Activated T-cell treated with anti-CD3 and anti-CD28 coated beads, Interleukin-2, amount 50 U/mL, for 72 hours (primary cell): ENCODE measurements at regions not wholly inside any gene's neighbourhood (a gene's known extent, or its start where the extent isn't known, plus 50 kb on each side); places are given as distances from the start of the nearest gene placed in this dataset.
"Not testable (repeated sequence)": the region's sequence is repeated elsewhere in the genome, so short reads cannot be mapped to it uniquely, and the experiment has no call there.

ENCODE experiments used
- ATAC-seq, 2 donors: fragments of 150-1000 bp; cut with Tn5 transposase; replicated peaks in 1 of 2; 2 replicates each; pipeline ENCODE4 v1.10.0; 2021; ENCODE audit warnings: moderate library complexity in 2 of 2, mild to moderate bottlenecking in 1 of 2
- DNase-seq, 2 donors: peaks; one replicate each; pipeline ENCODE4 v3.0.0; 2021 to 2022; ENCODE audit warnings: mixed read lengths in 1 of 2
- H3K27ac Mint-ChIP-seq: one replicate; pipeline ENCODE4 v1.8.0; 2022; ENCODE audit warnings: mild to moderate bottlenecking, moderate library complexity, mixed read lengths
- H3K27me3 Mint-ChIP-seq: one replicate; pipeline ENCODE4 v1.8.0; 2022; ENCODE audit warnings: low read depth, mixed read lengths
- H3K36me3 Mint-ChIP-seq, 2 donors: one replicate each; pipeline ENCODE4 v1.8.0; 2022; ENCODE audit warnings: mixed read lengths in 2 of 2, mild to moderate bottlenecking in 1 of 2; ENCODE audit not compliant: insufficient read depth in 2 of 2
- H3K4me1 Mint-ChIP-seq: one replicate; pipeline ENCODE4 v1.8.0; 2022; ENCODE audit warnings: low read depth, mixed read lengths
- H3K4me3 Mint-ChIP-seq, 2 donors: one replicate each; pipeline ENCODE4 v1.8.0; 2022; ENCODE audit warnings: mild to moderate bottlenecking in 2 of 2, mixed read lengths in 2 of 2, moderate library complexity in 2 of 2
- H3K9me3 Mint-ChIP-seq, 2 donors: one replicate each; pipeline ENCODE4 v1.8.0; 2022; ENCODE audit warnings: mixed read lengths in 2 of 2

DNA sequence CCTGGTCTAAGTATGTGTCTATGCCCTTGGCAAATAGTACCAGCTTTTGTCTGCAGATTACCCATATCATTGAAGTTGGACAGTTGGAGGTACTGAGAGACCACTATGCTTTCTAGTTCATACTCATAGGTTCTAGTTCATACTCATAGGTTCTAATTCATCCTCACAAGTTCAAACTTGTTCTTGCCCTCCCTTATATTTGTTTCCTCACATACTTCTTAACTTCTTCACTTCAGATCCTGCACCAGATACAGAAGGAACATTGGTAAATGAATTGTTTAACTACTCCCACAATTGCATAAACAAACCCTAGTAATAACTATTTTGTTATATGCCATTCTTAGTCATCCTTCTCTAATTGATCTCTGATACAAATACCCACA lies 172.2 kb downstream of the SLITRK1 start:
- H3K27ac Mint-ChIP-seq = no peak overlapping the region
- no peaks in the 10 kb centered on the region for H3K36me3 Mint-ChIP-seq
- H3K4me1 Mint-ChIP-seq = no peaks in the 10 kb centered on the region
- DNase-seq (no peak), ATAC-seq (no peak)
- peaks cover 2 to 11% of the 10 kb centered on the region in 2 donors for H3K9me3 Mint-ChIP-seq
- no peaks in the 10 kb centered on the region for H3K27me3 Mint-ChIP-seq
- no peak overlapping the region for H3K4me3 Mint-ChIP-seq

DNA sequence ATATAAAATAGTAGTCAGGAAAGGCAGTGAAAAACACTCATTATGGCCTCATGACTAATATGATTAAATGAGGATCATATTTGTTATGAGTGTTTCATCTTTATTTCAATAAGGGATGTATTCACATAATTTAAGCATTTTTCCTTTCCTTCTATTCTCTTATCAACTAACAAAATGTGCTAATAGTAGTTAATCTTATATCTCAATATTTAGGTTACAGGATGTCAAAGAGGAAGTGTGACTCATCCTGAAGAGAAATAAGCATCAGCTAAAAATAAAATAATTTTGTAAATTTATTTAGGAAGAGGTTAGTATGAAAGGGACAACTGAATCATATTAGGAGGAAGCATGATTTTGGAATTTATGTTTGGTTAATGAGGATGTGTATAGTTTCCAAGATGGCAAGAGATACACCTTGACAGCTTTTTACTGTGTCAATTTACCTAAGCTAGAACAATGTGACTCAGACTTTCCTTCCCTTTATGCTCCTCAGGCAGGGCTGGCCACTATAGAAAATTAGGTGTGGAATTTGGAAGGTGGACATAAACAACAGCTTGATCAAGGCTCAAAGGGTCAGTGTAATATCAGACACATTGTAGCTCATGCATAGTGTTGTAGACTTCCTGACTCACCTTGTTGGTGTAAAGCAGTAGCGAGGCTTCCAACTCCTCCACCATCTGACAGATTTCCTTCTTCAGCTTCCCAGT lies 172.7 kb downstream of the SLITRK1 start:
- Mint-ChIP-seq H3K36me3 (no peaks in the 10 kb centered on the region), H3K9me3 (peaks cover 2 to 13% of the 10 kb centered on the region in 2 donors), H3K27ac (no peak overlapping the region), H3K4me3 (no peak overlapping the region), H3K27me3 (no peaks in the 10 kb centered on the region), H3K4me1 (no peaks in the 10 kb centered on the region)
- no peak for DNase-seq
- no peak for ATAC-seq

DNA sequence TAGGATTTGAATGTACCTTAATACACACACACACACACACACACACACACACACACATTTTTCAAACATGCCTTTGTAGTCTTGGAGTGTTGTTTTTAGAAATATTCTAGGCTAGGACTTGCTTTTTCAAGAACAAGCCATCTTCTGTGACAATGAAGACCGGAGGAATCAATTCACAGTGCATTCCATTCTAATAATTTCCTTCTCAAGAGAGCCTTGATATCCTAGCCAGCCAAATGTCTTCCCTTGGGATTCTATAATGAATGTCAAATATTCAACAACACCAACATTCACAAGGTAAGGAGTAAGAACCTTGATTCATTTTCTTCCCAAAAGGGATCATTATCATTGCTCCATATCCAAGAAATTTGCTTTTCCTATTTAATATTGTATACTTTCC lies 180.3 kb downstream of the SLITRK1 start:
- no peak for DNase-seq
- H3K4me1 Mint-ChIP-seq = no peaks in the 10 kb centered on the region
- no peak overlapping the region for H3K27ac Mint-ChIP-seq
- no peaks in the 10 kb centered on the region for H3K27me3 Mint-ChIP-seq
- no peaks in the 10 kb centered on the region for H3K36me3 Mint-ChIP-seq
- no peak for ATAC-seq
- no peak overlapping the region for H3K4me3 Mint-ChIP-seq
- peaks cover 4 to 5% of the 10 kb centered on the region in 2 donors for H3K9me3 Mint-ChIP-seq

DNA sequence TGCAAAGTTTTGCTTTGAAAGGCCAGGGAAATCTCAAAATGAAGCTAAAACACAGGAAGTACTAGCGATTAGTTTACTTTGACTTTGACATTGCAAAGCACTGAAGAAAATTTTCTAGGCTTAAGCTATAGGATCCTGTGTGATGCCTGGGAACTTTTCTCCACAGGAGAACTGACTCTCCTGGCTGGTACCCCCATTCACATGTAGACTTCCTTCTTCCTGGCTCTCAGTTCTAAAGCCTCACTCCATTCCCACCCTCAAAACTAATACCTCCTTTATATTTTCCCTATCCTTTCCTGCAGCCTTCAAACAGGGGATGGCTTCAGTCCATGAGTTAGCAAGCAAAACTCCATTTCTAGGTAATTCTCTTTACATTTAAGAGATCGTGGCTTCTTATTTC lies 189.5 kb downstream of the SLITRK1 start:
- no peaks in the 10 kb centered on the region for H3K36me3 Mint-ChIP-seq
- H3K4me3 Mint-ChIP-seq = no peak overlapping the region
- H3K27me3 Mint-ChIP-seq = no peaks in the 10 kb centered on the region
- ATAC-seq (no peak), DNase-seq (no peak)
- H3K9me3 Mint-ChIP-seq = peaks cover 2 to 8% of the 10 kb centered on the region in 2 donors
- H3K4me1 Mint-ChIP-seq = no peaks in the 10 kb centered on the region
- no peak overlapping the region for H3K27ac Mint-ChIP-seq

DNA sequence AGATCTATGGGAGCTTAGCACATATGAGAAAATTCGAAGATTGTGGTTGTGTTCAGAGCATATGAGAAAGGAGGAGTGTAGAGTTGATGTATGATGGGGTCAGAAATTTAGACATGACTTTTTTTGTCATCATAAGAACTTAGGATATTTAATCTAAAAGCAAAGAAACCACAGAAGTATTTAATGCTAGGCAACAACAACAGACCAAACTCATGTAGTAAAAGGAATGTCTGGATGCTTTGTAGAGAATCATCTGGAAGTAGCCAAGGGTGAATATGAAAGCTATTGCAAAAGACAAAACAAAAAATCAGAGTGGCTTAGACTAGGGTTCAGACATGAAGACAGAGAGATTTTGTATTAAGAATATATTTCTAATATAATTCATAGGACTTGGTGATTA lies 190.3 kb downstream of the SLITRK1 start:
- H3K27ac Mint-ChIP-seq = no peak overlapping the region
- H3K4me1 Mint-ChIP-seq = no peaks in the 10 kb centered on the region
- no peaks in the 10 kb centered on the region for H3K27me3 Mint-ChIP-seq
- H3K36me3 Mint-ChIP-seq = no peaks in the 10 kb centered on the region
- H3K9me3 Mint-ChIP-seq = peaks cover 2 to 8% of the 10 kb centered on the region in 2 donors
- ATAC-seq = no peak
- no peak overlapping the region for H3K4me3 Mint-ChIP-seq
- no peak for DNase-seq

DNA sequence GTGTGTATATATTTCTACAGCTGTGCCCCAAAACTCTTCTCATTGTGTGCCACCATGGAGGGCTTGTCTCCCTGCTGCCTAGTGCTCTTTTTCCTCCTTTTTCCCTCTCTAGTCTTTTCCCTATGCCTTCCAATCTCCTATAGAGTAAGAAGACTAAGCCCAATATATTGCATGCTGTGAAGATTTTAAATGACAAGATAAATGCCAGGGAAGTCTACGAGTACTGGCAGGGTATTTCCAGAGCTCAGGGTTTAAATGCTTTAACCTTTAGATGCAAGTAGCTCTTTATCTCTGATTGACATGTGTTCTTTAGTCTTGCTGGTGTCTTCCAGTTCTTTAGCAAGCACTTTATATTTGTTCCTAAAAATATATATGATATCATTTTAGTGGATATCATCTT lies 200.7 kb downstream of the SLITRK1 start:
- Mint-ChIP-seq H3K4me3 (no peak overlapping the region), H3K27me3 (no peaks in the 10 kb centered on the region), H3K27ac (no peak overlapping the region), H3K9me3 (peaks cover 0 to 3% of the 10 kb centered on the region in 2 donors), H3K36me3 (no peaks in the 10 kb centered on the region), H3K4me1 (no peaks in the 10 kb centered on the region)
- DNase-seq (no peak), ATAC-seq (no peak)

DNA sequence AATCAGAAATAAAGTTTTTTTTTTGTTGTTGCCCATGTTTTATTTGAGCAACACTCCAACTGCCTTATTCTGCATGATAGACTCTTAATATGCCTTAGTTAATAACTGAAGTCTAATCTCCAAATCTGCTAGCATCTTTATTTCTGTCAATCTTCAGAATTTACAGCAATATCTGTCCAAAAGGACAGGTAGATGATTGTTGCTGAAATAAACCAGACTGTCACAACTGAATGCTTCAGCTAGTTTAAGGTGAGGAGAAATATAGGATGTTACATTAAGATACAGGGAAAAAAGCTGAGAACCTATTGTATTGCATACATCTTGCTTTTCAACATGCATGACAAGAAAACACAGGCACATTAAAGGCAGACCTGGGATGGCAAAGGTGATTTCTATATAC lies 204.3 kb downstream of the SLITRK1 start:
- no peaks in the 10 kb centered on the region for H3K27me3 Mint-ChIP-seq
- no peak for ATAC-seq
- H3K9me3 Mint-ChIP-seq = peaks cover 2 to 3% of the 10 kb centered on the region in 2 donors
- no peaks in the 10 kb centered on the region for H3K4me1 Mint-ChIP-seq
- H3K4me3 Mint-ChIP-seq = no peak overlapping the region
- no peak overlapping the region for H3K27ac Mint-ChIP-seq
- no peak for DNase-seq
- no peaks in the 10 kb centered on the region for H3K36me3 Mint-ChIP-seq

DNA sequence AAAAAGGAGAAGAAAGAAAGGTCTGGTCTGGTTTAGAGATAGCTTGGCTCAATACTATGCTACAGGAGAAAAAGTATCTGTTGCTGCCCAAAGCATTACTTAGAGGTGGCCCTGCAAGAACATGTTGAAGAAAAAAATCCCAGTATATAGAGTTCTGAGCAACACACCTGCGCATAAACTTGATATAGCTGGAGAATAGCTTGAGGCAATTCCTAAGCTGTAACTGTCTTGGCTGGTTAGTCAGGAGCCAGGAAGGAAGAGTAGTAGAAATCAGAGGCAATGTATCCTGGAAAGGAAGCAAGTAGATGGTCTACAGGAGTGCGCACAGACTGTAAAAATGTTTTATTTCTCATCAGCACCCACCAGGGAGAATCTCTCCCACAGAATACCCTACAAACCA lies 209.7 kb downstream of the SLITRK1 start:
- no peaks in the 10 kb centered on the region for H3K27me3 Mint-ChIP-seq
- H3K9me3 Mint-ChIP-seq = peaks cover 9 to 11% of the 10 kb centered on the region in 2 donors
- ATAC-seq (no peak), DNase-seq (no peak)
- H3K4me1 Mint-ChIP-seq = no peaks in the 10 kb centered on the region
- no peak overlapping the region for H3K27ac Mint-ChIP-seq
- no peaks in the 10 kb centered on the region for H3K36me3 Mint-ChIP-seq
- H3K4me3 Mint-ChIP-seq = no peak overlapping the region

DNA sequence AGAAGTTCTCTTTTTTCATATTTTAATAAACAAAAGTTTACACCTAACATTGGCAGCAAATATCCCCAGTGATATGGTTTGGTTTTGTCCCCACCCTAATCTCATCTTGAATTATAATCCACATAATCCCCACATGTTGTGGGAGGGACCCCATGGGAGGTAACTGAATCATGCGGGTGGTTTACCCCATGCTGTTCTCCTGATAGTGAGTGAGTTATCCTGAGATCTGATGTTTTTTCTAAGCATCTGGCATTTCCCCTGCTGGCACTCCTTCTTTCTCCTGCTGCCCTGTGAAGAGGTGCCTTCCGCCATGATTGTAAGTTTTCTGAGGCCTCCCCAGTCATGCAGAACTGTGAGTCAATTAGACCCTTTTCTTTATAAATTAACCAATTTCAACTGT lies 214.7 kb downstream of the SLITRK1 start:
- H3K27me3 Mint-ChIP-seq = no peaks in the 10 kb centered on the region
- H3K36me3 Mint-ChIP-seq = no peaks in the 10 kb centered on the region
- no peaks in the 10 kb centered on the region for H3K4me1 Mint-ChIP-seq
- H3K27ac Mint-ChIP-seq = no peak overlapping the region
- DNase-seq = no peak
- H3K9me3 Mint-ChIP-seq = peaks cover 8 to 9% of the 10 kb centered on the region in 2 donors
- no peak overlapping the region for H3K4me3 Mint-ChIP-seq
- no peak for ATAC-seq

DNA sequence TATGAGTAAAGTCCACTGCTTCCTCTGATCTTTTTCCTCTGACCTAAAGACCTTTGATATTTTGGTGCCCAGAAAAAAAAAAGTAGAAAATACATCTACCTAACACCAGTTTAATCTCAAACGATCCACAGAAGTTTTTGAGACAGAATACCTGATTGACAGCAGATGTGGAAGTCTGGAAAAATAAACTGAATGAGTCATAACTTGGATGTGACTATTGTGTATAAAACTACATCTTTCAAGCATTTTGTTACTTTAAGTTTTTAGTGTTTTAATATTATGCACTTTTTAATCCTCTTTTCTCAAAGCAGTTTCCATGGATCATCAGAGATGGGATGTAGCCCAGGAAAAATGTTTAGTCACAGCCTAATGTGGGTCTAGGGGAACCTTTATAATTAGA lies 216.1 kb downstream of the SLITRK1 start:
- H3K9me3 Mint-ChIP-seq = peaks cover 5 to 7% of the 10 kb centered on the region in 2 donors
- H3K4me3 Mint-ChIP-seq = no peak overlapping the region
- ATAC-seq (no peak), DNase-seq (no peak)
- H3K4me1 Mint-ChIP-seq = no peaks in the 10 kb centered on the region
- no peaks in the 10 kb centered on the region for H3K27me3 Mint-ChIP-seq
- no peak overlapping the region for H3K27ac Mint-ChIP-seq
- H3K36me3 Mint-ChIP-seq = no peaks in the 10 kb centered on the region

DNA sequence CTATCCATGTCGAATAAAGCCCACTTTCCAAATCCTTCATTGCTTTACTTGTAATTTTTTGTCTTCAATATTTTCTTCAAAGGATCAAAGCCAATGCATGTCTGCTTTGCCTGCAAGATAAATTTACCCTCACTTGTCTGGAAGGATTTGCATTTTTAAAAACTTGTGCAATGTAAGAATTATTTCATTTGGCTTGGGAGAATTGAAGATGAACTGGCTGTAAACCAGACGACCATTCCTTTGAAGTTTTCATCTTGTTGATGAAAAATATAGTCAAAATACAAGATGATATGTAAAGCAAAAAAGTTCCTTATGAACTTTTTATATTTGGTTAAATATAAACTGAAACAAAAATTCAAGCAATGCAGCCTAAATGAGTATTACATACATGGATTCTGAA lies 225.0 kb downstream of the SLITRK1 start:
- no peaks in the 10 kb centered on the region for H3K27me3 Mint-ChIP-seq
- H3K36me3 Mint-ChIP-seq = no peaks in the 10 kb centered on the region
- H3K4me3 Mint-ChIP-seq = no peak overlapping the region
- no peak overlapping the region for H3K27ac Mint-ChIP-seq
- DNase-seq = no peak
- H3K4me1 Mint-ChIP-seq = no peaks in the 10 kb centered on the region
- ATAC-seq = no peak
- H3K9me3 Mint-ChIP-seq = peaks cover 2 to 4% of the 10 kb centered on the region in 2 donors

DNA sequence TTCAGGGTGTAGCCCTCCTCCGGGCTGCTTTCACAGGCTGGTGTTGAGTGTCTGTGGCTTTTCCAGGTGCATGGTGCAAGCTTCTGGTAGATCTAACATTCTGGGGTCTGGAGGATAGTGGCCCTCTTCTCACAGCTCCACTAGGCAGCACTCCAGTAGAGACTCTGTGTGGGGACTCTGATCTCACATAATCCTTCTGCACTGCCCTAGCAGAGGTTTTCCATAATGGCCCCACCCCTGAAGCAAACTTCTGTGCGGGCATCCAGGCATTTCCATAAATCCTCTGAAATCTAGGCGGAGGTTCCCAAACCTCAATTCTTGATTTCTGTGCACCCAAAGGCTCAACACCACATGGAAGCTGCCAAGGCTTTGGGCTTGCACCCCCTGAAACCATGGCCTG lies 239.7 kb downstream of the SLITRK1 start:
- peaks cover 10 to 17% of the 10 kb centered on the region in 2 donors for H3K9me3 Mint-ChIP-seq
- not testable (repeated sequence) for H3K36me3 Mint-ChIP-seq, H3K27ac Mint-ChIP-seq, H3K27me3 Mint-ChIP-seq, H3K4me3 Mint-ChIP-seq, H3K4me1 Mint-ChIP-seq, DNase-seq, ATAC-seq

DNA sequence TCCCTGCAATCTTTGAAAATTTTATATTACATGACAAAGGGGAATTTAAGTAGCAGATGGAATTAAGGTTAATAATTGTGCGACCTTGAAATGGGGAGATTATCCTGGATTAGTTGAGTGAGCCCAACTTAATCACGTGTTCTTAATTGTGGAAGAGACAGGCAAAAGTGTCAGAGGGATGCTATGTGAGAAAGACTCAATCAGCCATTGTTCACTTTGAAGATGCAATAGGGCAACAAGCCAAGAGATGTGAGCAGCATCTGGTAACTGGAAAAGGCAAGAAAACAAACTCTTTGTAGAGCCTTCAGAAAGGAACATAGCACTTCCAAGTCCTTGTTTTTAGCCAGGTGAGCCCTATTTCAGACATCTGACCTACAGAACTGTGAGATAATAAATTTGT lies 247.7 kb downstream of the SLITRK1 start:
- Mint-ChIP-seq H3K4me3 (no peak overlapping the region), H3K4me1 (no peaks in the 10 kb centered on the region), H3K9me3 (peaks cover 5 to 7% of the 10 kb centered on the region in 2 donors), H3K36me3 (no peaks in the 10 kb centered on the region), H3K27ac (no peak overlapping the region), H3K27me3 (no peaks in the 10 kb centered on the region)
- DNase-seq (no peak), ATAC-seq (no peak)

DNA sequence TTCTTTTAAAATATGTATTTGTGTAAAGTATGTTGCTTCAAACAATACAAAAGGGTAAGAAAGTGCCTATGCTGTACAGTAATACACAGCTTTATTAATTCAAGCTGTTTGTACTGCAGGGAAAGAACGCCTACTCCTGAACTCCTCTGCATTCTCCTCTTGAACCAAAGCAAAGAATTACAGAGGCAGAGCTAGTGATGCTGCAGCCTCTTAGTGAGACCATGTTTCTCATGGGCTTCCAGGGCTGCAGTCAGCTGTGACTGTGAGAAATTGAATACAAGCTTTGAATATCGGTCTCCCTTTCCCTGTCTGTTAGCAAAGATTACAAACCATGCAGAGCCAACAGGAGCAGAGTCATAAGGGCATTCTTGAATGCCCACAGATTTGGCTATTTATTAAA lies 248.5 kb downstream of the SLITRK1 start:
- Mint-ChIP-seq H3K4me3 (no peak overlapping the region), H3K27ac (no peak overlapping the region), H3K4me1 (no peaks in the 10 kb centered on the region), H3K27me3 (no peaks in the 10 kb centered on the region), H3K36me3 (no peaks in the 10 kb centered on the region), H3K9me3 (peaks cover 3 to 4% of the 10 kb centered on the region in 2 donors)
- ATAC-seq (no peak), DNase-seq (no peak)
